ENCODE measurements at regions not wholly inside any gene's neighbourhood (a gene's known extent, or its start where the extent isn't known, plus 50 kb on each side); places are given as distances from the start of the nearest gene placed in this dataset.

DNA sequence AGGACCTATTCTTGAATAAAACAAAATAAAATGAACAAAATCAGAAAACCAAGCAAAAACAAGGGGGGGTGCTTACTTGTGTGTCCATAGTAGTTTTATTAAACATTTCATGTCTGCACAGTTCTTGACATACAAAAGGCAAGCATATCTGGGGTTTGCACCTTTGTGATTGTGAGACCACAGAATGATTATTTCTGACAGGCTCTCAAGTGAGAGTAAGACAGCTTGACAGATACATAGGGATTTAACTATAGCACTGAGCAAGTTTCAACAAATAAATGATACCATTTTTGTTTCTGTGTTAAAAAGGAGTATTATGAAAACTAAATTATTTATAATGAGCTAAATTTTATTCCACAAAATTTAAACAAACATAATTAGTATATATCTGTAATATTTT is 712.0 kb upstream of the PCDH10 start:
- TF ChIP-seq, protein P1, sequence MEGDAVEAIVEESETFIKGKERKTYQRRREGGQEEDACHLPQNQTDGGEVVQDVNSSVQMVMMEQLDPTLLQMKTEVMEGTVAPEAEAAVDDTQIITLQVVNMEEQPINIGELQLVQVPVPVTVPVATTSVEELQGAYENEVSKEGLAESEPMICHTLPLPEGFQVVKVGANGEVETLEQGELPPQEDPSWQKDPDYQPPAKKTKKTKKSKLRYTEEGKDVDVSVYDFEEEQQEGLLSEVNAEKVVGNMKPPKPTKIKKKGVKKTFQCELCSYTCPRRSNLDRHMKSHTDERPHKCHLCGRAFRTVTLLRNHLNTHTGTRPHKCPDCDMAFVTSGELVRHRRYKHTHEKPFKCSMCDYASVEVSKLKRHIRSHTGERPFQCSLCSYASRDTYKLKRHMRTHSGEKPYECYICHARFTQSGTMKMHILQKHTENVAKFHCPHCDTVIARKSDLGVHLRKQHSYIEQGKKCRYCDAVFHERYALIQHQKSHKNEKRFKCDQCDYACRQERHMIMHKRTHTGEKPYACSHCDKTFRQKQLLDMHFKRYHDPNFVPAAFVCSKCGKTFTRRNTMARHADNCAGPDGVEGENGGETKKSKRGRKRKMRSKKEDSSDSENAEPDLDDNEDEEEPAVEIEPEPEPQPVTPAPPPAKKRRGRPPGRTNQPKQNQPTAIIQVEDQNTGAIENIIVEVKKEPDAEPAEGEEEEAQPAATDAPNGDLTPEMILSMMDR (IDR thresholded peaks at IDR 0.05), result no peak
- TF ChIP-seq POLR2A (IDR thresholded peaks at IDR 0.05) (no peak), EP300 (IDR thresholded peaks at IDR 0.05) (no peak), POLR2AphosphoS5 (IDR thresholded peaks at IDR 0.05) (no peak)

Data from sigmoid colon (tissue), 4 donors.